DOHH2 (cell line): ENCODE measurements at regions not wholly inside any gene's neighbourhood (a gene's known extent, or its start where the extent isn't known, plus 50 kb on each side); places are given as distances from the start of the nearest gene placed in this dataset.

ENCODE experiments used
- H3F3A ChIP-seq: fragments of 200-600 bp; sonication (generic), shearing (Covaris generic); 2 replicates; pipeline ENCODE4 v1.6.0; 2016; ENCODE audit warnings: antibody characterized with exemption, mild to moderate bottlenecking; ENCODE audit not compliant: control insufficient read depth, insufficient read depth
- H3K27ac ChIP-seq: fragments of 200-600 bp; sonication (generic); 2 replicates; pipeline ENCODE4 v1.5.1; 2014; ENCODE audit warnings: low read depth, mild to moderate bottlenecking, low read length, moderate library complexity
- H3K27me3 ChIP-seq: fragments of 200-600 bp; sonication (generic); 2 replicates; pipeline ENCODE4 v1.6.1; 2014; ENCODE audit warnings: mild to moderate bottlenecking, low read length, mixed read lengths; ENCODE audit not compliant: control insufficient read depth
- H3K36me3 ChIP-seq: fragments of 200-600 bp; sonication (generic); 2 replicates; pipeline ENCODE4 v1.6.1; 2014; ENCODE audit warnings: mild to moderate bottlenecking, low read length, moderate library complexity, mixed read lengths; ENCODE audit not compliant: control insufficient read depth
- H3K4me1 ChIP-seq: fragments of 200-600 bp; sonication (generic); 2 replicates; pipeline ENCODE4 v1.6.1; 2014; ENCODE audit warnings: mild to moderate bottlenecking, low read length, mixed read lengths; ENCODE audit not compliant: control insufficient read depth
- H3K4me2 ChIP-seq: fragments of 200-600 bp; sonication (generic); 2 replicates; pipeline ENCODE4 v1.6.0; 2014; ENCODE audit warnings: mild to moderate bottlenecking, low read length, moderate library complexity
- H3K4me3 ChIP-seq: fragments of 200-600 bp; sonication (generic); 2 replicates; pipeline ENCODE4 v1.5.1; 2014; ENCODE audit warnings: mild to moderate bottlenecking, low read length, mixed read lengths
- H3K79me2 ChIP-seq: fragments of 200-600 bp; sonication (generic); 2 replicates; pipeline ENCODE4 v1.6.1; 2014; ENCODE audit warnings: mild to moderate bottlenecking, low read length, mixed read lengths; ENCODE audit not compliant: control insufficient read depth
- H3K9me2 ChIP-seq: fragments of 200-600 bp; sonication (generic); replicated peaks from 2 replicates; pipeline ENCODE4 v1.6.1; 2014; ENCODE audit warnings: mild to moderate bottlenecking, low read length, mixed read lengths; ENCODE audit not compliant: control insufficient read depth
- H3K9me3 ChIP-seq: fragments of 200-600 bp; sonication (generic); 2 replicates; pipeline ENCODE4 v1.6.1; 2014; ENCODE audit warnings: antibody characterized with exemption, low read length, mixed read lengths; ENCODE audit not compliant: control insufficient read depth, insufficient read depth
- H4K20me1 ChIP-seq: fragments of 200-600 bp; sonication (generic); 2 replicates; pipeline ENCODE4 v1.6.0; 2014; ENCODE audit warnings: low read depth, mild to moderate bottlenecking, antibody characterized with exemption, low read length, moderate library complexity; ENCODE audit not compliant: control insufficient read depth, insufficient read depth
- CTCF ChIP-seq: fragments of 200-600 bp; sonication (generic); IDR thresholded peaks from one replicate; pipeline ENCODE4 v1.5.1; 2014; ENCODE audit warnings: antibody characterized with exemption, mild to moderate bottlenecking, low read depth, low read length; ENCODE audit not compliant: poor library complexity, severe bottlenecking
- EZH2phosphoT487 ChIP-seq: fragments of 200-600 bp; sonication (generic); IDR thresholded peaks from 2 replicates; pipeline ENCODE4 v1.6.1; 2017; ENCODE audit warnings: borderline replicate concordance, mild to moderate bottlenecking, antibody characterized with exemption, low read length, moderate library complexity, mixed read lengths

DNA sequence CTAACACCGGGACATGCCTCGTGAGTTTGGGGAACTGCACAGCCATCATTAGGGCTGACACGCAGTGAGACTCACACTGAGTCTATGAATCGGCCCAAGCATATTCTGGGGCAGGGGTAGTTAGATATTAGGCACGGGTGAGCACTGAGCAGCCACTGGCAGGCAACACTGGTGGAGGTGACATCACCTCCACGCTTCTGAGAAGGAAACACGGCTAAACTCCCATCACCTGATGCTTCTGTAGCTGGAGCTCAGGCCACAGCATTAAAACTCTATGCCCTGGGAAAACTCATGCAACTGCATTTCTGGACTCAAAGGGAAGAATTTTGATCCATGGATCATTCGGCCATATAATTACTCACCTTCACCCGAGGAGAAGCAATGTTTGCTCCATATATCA lies 100.8 kb upstream of the OTUD4 start:
- H3K27me3 ChIP-seq = no peaks in the 10 kb centered on the region
- no peaks in the 10 kb centered on the region for H4K20me1 ChIP-seq
- TF ChIP-seq CTCF (no peak), EZH2phosphoT487 (no peak)
- no peaks in the 10 kb centered on the region for H3K4me1 ChIP-seq
- no peaks in the 10 kb centered on the region for H3F3A ChIP-seq
- no peaks in the 10 kb centered on the region for H3K36me3 ChIP-seq
- H3K4me3 ChIP-seq = no peak overlapping the region
- no peak overlapping the region for H3K4me2 ChIP-seq
- no peak overlapping the region for H3K27ac ChIP-seq
- no peaks in the 10 kb centered on the region for H3K9me3 ChIP-seq
- H3K79me2 ChIP-seq = no peaks in the 10 kb centered on the region
- no peaks in the 10 kb centered on the region for H3K9me2 ChIP-seq

GRCh38 chr4:145280541-145280940 lies 100.2 kb upstream of the OTUD4 start:
- Histone ChIP-seq H3F3A (no peaks in the 10 kb centered on the region), H3K79me2 (no peaks in the 10 kb centered on the region), H3K27me3 (no peaks in the 10 kb centered on the region), H4K20me1 (no peaks in the 10 kb centered on the region), H3K9me2 (no peaks in the 10 kb centered on the region), H3K4me1 (no peaks in the 10 kb centered on the region), H3K9me3 (no peaks in the 10 kb centered on the region), H3K4me3 (no peak overlapping the region), H3K27ac (no peak overlapping the region), H3K36me3 (no peaks in the 10 kb centered on the region), H3K4me2 (no peak overlapping the region)
- no peak for TF ChIP-seq CTCF
- no peak for TF ChIP-seq EZH2phosphoT487

GRCh38 chr4:145279122-145279960 lies 99.0 kb upstream of the OTUD4 start:
- H3K4me3 ChIP-seq = no peak overlapping the region
- no peaks in the 10 kb centered on the region for H3K4me1 ChIP-seq
- H3F3A ChIP-seq = no peaks in the 10 kb centered on the region
- H3K4me2 ChIP-seq = no peak overlapping the region
- TF ChIP-seq CTCF = no peak
- TF ChIP-seq EZH2phosphoT487 = no peak
- no peak overlapping the region for H3K27ac ChIP-seq
- H3K9me2 ChIP-seq = no peaks in the 10 kb centered on the region
- H3K9me3 ChIP-seq = no peaks in the 10 kb centered on the region
- no peaks in the 10 kb centered on the region for H3K27me3 ChIP-seq
- H4K20me1 ChIP-seq = no peaks in the 10 kb centered on the region
- H3K36me3 ChIP-seq = no peaks in the 10 kb centered on the region
- no peaks in the 10 kb centered on the region for H3K79me2 ChIP-seq
